ENCODE measurements at regions not wholly inside any gene's neighbourhood (a gene's known extent, or its start where the extent isn't known, plus 50 kb on each side); places are given as distances from the start of the nearest gene placed in this dataset.

DNA sequence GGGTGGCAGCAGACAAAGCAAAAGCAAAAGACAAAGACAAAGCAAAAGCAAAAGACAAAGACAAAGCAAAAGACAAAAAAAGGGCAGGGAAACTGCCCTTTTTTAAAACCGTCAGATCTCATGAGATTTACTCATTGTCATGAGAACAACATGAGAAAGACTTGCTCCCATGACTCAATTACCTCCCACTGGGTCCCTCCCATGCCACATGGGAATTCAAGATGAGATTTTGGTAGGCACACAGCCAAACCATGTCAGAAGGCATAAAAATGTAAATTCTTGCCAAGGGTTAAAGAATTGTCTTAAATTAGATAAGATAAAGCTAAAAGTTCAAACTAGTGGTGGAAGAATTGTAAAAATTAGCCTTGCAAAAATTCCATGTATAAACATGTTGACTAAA is 419.7 kb downstream of the TRAM1L1 start:
- ChIA-PET POLR2A (no interaction called here), CTCF (no interaction called here)
- Histone ChIP-seq H3K27ac (ENCODE audit: low read depth in 1 of 2, low read length in 2 of 2) (no peak overlapping the region), H3K27me3 (ENCODE audit: control insufficient read depth in 1 of 2, insufficient read depth in 2 of 2, low read length in 2 of 2) (no peaks in the 10 kb centered on the region), H3K4me3 (ENCODE audit: low read length) (no peak overlapping the region), H3K36me3 (ENCODE audit: insufficient read depth, low read length) (no peaks in the 10 kb centered on the region), H3K9me3 (ENCODE audit: control insufficient read depth in 1 of 2, insufficient read depth in 1 of 2, low read length in 2 of 2) (peaks cover 0 to 7% of the 10 kb centered on the region in 2 experiments), H3K4me1 (ENCODE audit: insufficient read depth, low read length) (no peaks in the 10 kb centered on the region)
- Mint-ChIP-seq H3K9me3 (peaks cover 2% of the 10 kb centered on the region), H3K36me3 (ENCODE audit: low read depth) (no peaks in the 10 kb centered on the region), H3K27ac (no peak overlapping the region), H3K27me3 (no peaks in the 10 kb centered on the region), H3K4me1 (ENCODE audit: low read depth) (no peaks in the 10 kb centered on the region), H3K4me3 (no peak overlapping the region)
- ATAC-seq (ENCODE audit: poor library complexity) (no peak), DNase-seq (no peak)
- intact Hi-C loops (cut with DNase I, micrococcal nuclease) = no loop called here
- TF ChIP-seq, protein P1, sequence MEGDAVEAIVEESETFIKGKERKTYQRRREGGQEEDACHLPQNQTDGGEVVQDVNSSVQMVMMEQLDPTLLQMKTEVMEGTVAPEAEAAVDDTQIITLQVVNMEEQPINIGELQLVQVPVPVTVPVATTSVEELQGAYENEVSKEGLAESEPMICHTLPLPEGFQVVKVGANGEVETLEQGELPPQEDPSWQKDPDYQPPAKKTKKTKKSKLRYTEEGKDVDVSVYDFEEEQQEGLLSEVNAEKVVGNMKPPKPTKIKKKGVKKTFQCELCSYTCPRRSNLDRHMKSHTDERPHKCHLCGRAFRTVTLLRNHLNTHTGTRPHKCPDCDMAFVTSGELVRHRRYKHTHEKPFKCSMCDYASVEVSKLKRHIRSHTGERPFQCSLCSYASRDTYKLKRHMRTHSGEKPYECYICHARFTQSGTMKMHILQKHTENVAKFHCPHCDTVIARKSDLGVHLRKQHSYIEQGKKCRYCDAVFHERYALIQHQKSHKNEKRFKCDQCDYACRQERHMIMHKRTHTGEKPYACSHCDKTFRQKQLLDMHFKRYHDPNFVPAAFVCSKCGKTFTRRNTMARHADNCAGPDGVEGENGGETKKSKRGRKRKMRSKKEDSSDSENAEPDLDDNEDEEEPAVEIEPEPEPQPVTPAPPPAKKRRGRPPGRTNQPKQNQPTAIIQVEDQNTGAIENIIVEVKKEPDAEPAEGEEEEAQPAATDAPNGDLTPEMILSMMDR (IDR thresholded peaks at IDR 0.05) = no peak

DNA sequence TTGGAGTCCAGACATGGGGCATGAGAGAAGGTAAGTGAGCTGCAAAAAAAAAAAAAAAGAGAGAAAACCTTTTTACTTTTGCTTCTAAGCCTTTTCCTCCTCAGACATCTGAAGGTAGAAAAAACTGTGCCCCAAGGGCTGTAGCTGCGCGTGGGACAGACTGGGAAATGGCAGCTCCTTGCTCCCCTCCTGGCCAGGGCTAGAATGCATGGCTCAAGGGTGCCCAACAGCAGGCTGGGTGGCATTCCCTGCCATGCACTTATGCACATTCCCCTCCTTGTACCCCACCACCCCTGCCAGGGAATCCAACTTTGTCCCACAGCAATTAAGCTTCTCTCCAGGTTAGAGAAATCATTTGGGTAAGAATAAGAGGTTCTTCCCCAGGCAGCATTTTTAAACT is 421.2 kb downstream of the TRAM1L1 start:
- H3K9me3 Mint-ChIP-seq = peaks cover 13% of the 10 kb centered on the region
- POLR2A ChIA-PET = no interaction called here
- no peaks in the 10 kb centered on the region for H3K36me3 ChIP-seq (ENCODE audit: insufficient read depth, low read length)
- no peaks in the 10 kb centered on the region for H3K36me3 Mint-ChIP-seq (ENCODE audit: low read depth)
- no peak overlapping the region for H3K27ac Mint-ChIP-seq
- ATAC-seq (ENCODE audit: poor library complexity) (no peak), DNase-seq (no peak)
- no peaks in the 10 kb centered on the region for H3K27me3 Mint-ChIP-seq
- no peak overlapping the region for H3K4me3 ChIP-seq (ENCODE audit: low read length)
- no peaks in the 10 kb centered on the region for H3K4me1 ChIP-seq (ENCODE audit: insufficient read depth, low read length)
- H3K27ac ChIP-seq (ENCODE audit: low read depth in 1 of 2, low read length in 2 of 2) = no peak overlapping the region
- no peaks in the 10 kb centered on the region for H3K4me1 Mint-ChIP-seq (ENCODE audit: low read depth)
- peaks cover 0 to 7% of the 10 kb centered on the region in 2 experiments for H3K9me3 ChIP-seq (ENCODE audit: control insufficient read depth in 1 of 2, insufficient read depth in 1 of 2, low read length in 2 of 2)
- no peak overlapping the region for H3K4me3 Mint-ChIP-seq
- TF ChIP-seq, protein P1 (IDR thresholded peaks at IDR 0.05) = no peak
- CTCF ChIA-PET = no interaction called here
- intact Hi-C loops (cut with DNase I, micrococcal nuclease) = no loop called here
- no peaks in the 10 kb centered on the region for H3K27me3 ChIP-seq (ENCODE audit: control insufficient read depth in 1 of 2, insufficient read depth in 2 of 2, low read length in 2 of 2)

DNA sequence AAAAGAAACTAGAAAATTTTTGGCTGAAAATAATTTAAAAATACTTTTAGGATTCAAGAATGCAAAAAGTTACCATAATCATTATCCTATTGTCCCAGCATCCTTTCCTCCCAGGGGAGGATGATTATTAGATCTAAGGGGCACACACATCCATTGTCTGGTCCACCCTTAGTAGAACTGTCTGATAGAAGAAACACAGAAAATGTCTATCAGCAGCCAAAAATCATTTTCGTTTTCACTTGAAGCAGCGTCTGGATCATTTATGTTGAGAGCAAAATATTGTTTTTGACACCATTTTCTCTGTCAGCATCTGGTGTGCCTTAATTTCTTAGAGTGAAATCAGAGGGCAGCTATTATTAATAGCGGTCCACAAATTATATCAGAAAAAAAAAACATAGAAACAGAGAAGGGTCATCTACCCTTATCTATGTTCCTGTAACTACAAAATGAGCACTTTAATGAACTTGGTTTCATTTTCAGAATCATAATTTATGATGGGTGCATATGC is 446.3 kb downstream of the TRAM1L1 start:
- Histone ChIP-seq H3K9me3 (ENCODE audit: control insufficient read depth in 1 of 2, insufficient read depth in 1 of 2, low read length in 2 of 2) (no peaks in the 10 kb centered on the region), H3K27ac (ENCODE audit: low read depth in 1 of 2, low read length in 2 of 2) (no peak overlapping the region), H3K36me3 (ENCODE audit: insufficient read depth, low read length) (no peaks in the 10 kb centered on the region), H3K4me3 (ENCODE audit: low read length) (no peak overlapping the region), H3K27me3 (ENCODE audit: control insufficient read depth in 1 of 2, insufficient read depth in 2 of 2, low read length in 2 of 2) (no peaks in the 10 kb centered on the region), H3K4me1 (ENCODE audit: insufficient read depth, low read length) (no peaks in the 10 kb centered on the region)
- DNase-seq (no peak), ATAC-seq (ENCODE audit: poor library complexity) (no peak)
- Mint-ChIP-seq H3K27ac (no peak overlapping the region), H3K27me3 (no peaks in the 10 kb centered on the region), H3K9me3 (peaks cover 2% of the 10 kb centered on the region), H3K36me3 (ENCODE audit: low read depth) (no peaks in the 10 kb centered on the region), H3K4me3 (no peak overlapping the region), H3K4me1 (ENCODE audit: low read depth) (no peaks in the 10 kb centered on the region)
- POLR2A ChIA-PET = no interaction called here
- TF ChIP-seq, protein P1 (IDR thresholded peaks at IDR 0.05) = no peak
- intact Hi-C loops (cut with DNase I, micrococcal nuclease) = no loop called here
- CTCF ChIA-PET = no interaction called here
